ENCODE measurements at regions not wholly inside any gene's neighbourhood (a gene's known extent, or its start where the extent isn't known, plus 50 kb on each side); places are given as distances from the start of the nearest gene placed in this dataset.

DNA sequence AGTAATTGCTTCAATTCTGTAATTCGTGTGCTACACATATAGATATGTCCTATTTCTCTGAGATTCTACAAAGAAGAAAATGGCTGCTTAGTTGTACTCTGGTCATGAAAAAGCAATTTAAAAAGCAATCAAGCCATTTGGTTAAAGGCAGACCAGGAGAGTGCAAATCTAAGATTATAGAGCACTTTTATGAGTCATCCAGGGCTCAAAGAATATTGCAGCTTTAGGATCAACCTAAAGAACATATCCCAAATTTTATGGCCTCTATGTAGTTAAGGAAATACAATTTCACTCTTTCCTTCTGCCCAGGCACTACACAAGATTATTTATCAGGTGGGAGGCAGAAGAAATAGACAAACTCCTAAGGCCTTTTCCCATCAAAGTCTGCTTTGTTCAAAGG is 332.8 kb downstream of the SEC23A start:
- no peak overlapping the region for H3K4me3 ChIP-seq (ENCODE audit: control insufficient read depth, low read depth, low read length)
- TF ChIP-seq CTCF (IDR thresholded peaks at IDR 0.05; ENCODE audit: control insufficient read depth, insufficient read depth, low read depth, low read length, missing control alignments) = no peak
- DNase-seq (ENCODE audit: low read depth) = no peak

DNA sequence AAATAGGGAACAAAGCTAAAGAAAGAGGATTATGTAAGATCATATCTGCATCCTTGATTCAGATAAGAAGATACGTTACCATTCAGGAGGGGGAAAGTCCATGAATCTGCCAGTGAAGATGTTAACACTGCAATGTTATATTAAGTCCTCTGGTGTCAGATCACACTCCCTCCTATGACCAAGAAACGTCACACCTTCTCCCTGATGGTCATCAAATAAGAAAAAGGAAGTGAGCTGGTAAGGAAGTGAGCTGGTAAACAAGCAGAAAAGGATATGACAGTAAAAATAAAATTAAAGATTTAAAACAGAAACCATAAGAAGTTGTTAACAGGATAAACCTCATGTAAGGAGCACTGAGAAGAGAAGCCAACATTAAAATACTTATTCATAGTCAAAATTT is 340.2 kb downstream of the SEC23A start:
- H3K4me3 ChIP-seq (ENCODE audit: control insufficient read depth, low read depth, low read length) = no peak overlapping the region
- DNase-seq (ENCODE audit: low read depth) = no peak
- no peak for TF ChIP-seq CTCF (IDR thresholded peaks at IDR 0.05; ENCODE audit: control insufficient read depth, insufficient read depth, low read depth, low read length, missing control alignments)

GRCh38 chr14:38762426-38762825 is 340.6 kb downstream of the SEC23A start:
- no peak for TF ChIP-seq CTCF (IDR thresholded peaks at IDR 0.05; ENCODE audit: control insufficient read depth, insufficient read depth, low read depth, low read length, missing control alignments)
- DNase-seq (ENCODE audit: low read depth) = no peak
- no peak overlapping the region for H3K4me3 ChIP-seq (ENCODE audit: control insufficient read depth, low read depth, low read length)

DNA sequence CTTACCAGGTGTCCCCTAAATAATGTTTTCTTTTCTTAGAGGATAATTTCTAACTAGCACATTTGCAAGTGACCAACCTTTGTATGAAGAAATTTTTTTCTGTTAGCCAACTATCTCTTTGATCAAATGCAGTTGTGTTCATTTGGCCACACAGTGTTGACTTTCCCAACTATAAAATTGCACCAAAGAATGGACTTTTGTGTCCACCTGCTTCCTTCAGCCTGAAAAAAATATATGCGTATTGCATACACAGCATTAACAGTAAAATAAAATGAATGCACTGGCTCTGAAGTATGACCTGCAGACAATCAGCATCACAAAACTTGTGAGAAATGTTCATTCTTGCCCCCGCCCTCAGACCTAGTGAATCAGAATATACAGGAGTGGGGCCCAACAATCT is 342.0 kb downstream of the SEC23A start:
- no peak overlapping the region for H3K4me3 ChIP-seq (ENCODE audit: control insufficient read depth, low read depth, low read length)
- no peak for DNase-seq (ENCODE audit: low read depth)
- no peak for TF ChIP-seq CTCF (IDR thresholded peaks at IDR 0.05; ENCODE audit: control insufficient read depth, insufficient read depth, low read depth, low read length, missing control alignments)

DNA sequence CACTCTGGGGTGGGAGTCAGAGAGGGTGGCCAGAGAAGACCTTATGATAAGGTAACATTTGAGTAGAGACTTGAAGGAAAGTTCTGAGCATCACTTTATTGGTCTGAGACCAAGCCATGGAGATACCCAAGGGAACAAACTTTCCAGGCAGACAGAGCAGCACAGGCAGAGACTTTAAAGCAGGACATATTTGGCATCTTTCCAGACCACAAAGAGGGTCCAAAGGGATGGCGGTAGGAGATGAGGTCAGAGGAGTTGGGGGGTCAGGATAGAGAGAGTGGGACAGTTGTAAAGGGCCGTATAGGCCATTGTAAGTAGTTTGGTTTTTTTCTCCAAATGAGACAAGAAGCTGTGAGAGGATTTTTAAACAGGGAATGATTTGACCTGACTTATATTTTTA is 344.4 kb downstream of the SEC23A start:
- DNase-seq (ENCODE audit: low read depth) = no peak
- no peak for TF ChIP-seq CTCF (IDR thresholded peaks at IDR 0.05; ENCODE audit: control insufficient read depth, insufficient read depth, low read depth, low read length, missing control alignments)
- no peak overlapping the region for H3K4me3 ChIP-seq (ENCODE audit: control insufficient read depth, low read depth, low read length)

- no peak overlapping the region for H3K4me3 ChIP-seq (ENCODE audit: control insufficient read depth, low read depth, low read length)
- DNase-seq (ENCODE audit: low read depth) = no peak
- TF ChIP-seq CTCF (IDR thresholded peaks at IDR 0.05; ENCODE audit: control insufficient read depth, insufficient read depth, low read depth, low read length, missing control alignments) = no peak
Measured at GRCh38 chr14:38755036-38755435, 348.0 kb downstream of the SEC23A start.

DNA sequence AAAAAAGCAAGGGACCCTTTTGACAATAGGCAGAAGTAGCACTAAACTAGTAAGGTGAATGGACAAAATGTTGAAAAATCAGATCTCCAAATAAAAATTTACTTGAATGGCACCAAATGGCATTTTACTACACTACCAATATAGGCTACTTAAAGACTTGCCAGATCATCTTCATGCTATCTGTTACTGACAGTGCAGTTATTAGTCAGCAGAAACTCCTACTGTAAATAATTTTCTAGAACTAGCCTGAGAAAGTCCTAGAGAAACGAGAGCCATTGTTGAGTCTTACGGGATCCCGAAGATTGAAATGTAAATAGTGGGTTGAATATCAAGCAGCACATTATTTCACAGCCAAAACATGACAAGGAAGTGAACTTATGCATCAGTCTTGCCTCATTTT is 350.3 kb downstream of the SEC23A start:
- H3K4me3 ChIP-seq (ENCODE audit: control insufficient read depth, low read depth, low read length) = no peak overlapping the region
- TF ChIP-seq CTCF (IDR thresholded peaks at IDR 0.05; ENCODE audit: control insufficient read depth, insufficient read depth, low read depth, low read length, missing control alignments) = no peak
- DNase-seq (ENCODE audit: low read depth) = no peak

Measured in AG09309 (cell line).